ENCODE measurements at regions not wholly inside any gene's neighbourhood (a gene's known extent, or its start where the extent isn't known, plus 50 kb on each side); places are given as distances from the start of the nearest gene placed in this dataset.
"Not testable (repeated sequence)": the region's sequence is repeated elsewhere in the genome, so short reads cannot be mapped to it uniquely, and the experiment has no call there.

GRCh38 chr21:5013455-5014304 lies 5507.7 kb upstream of the TPTE start:
- CTCF ChIA-PET; H3K27ac Mint-ChIP-seq; intact Hi-C loops (cut with micrococcal nuclease); H3K36me3 Mint-ChIP-seq; POLR2A ChIA-PET; H3K27me3 Mint-ChIP-seq; H3K4me3 Mint-ChIP-seq; H3K4me1 Mint-ChIP-seq (ENCODE audit: low read depth); H3K9me3 Mint-ChIP-seq; DNase-seq: not testable (repeated sequence)

- POLR2A ChIA-PET; H3K4me3 Mint-ChIP-seq; H3K36me3 Mint-ChIP-seq; DNase-seq; H3K9me3 Mint-ChIP-seq; H3K27me3 Mint-ChIP-seq; H3K4me1 Mint-ChIP-seq (ENCODE audit: low read depth); H3K27ac Mint-ChIP-seq; CTCF ChIA-PET; intact Hi-C loops (cut with micrococcal nuclease): not testable (repeated sequence)
These were observed 5506.2 kb upstream of the TPTE start for GRCh38 chr21:5015187-5015586.

- POLR2A ChIA-PET; H3K27me3 Mint-ChIP-seq; H3K4me3 Mint-ChIP-seq; DNase-seq; H3K4me1 Mint-ChIP-seq (ENCODE audit: low read depth); CTCF ChIA-PET; H3K9me3 Mint-ChIP-seq; H3K36me3 Mint-ChIP-seq; H3K27ac Mint-ChIP-seq; intact Hi-C loops (cut with micrococcal nuclease): not testable (repeated sequence)
These were observed 5502.3 kb upstream of the TPTE start for GRCh38 chr21:5019120-5019519.

- H3K9me3 Mint-ChIP-seq; DNase-seq; H3K4me3 Mint-ChIP-seq; H3K36me3 Mint-ChIP-seq; POLR2A ChIA-PET; intact Hi-C loops (cut with micrococcal nuclease); H3K4me1 Mint-ChIP-seq (ENCODE audit: low read depth); H3K27me3 Mint-ChIP-seq; CTCF ChIA-PET; H3K27ac Mint-ChIP-seq: not testable (repeated sequence)
These were observed 5499.6 kb upstream of the TPTE start for GRCh38 chr21:5021815-5022214.

- CTCF ChIA-PET; intact Hi-C loops (cut with micrococcal nuclease); DNase-seq; H3K4me3 Mint-ChIP-seq; H3K27ac Mint-ChIP-seq; H3K9me3 Mint-ChIP-seq; POLR2A ChIA-PET; H3K27me3 Mint-ChIP-seq; H3K36me3 Mint-ChIP-seq; H3K4me1 Mint-ChIP-seq (ENCODE audit: low read depth): not testable (repeated sequence)
These were observed 5499.1 kb upstream of the TPTE start for GRCh38 chr21:5022254-5022653.

GRCh38 chr21:5022748-5023147 lies 5498.6 kb upstream of the TPTE start:
- DNase-seq; H3K4me1 Mint-ChIP-seq (ENCODE audit: low read depth); H3K27ac Mint-ChIP-seq; POLR2A ChIA-PET; H3K9me3 Mint-ChIP-seq; intact Hi-C loops (cut with micrococcal nuclease); H3K4me3 Mint-ChIP-seq; CTCF ChIA-PET; H3K27me3 Mint-ChIP-seq; H3K36me3 Mint-ChIP-seq: not testable (repeated sequence)

GRCh38 chr21:5035147-5035546 lies 5486.2 kb upstream of the TPTE start:
- intact Hi-C loops (cut with micrococcal nuclease), result not testable (repeated sequence)

GRCh38 chr21:5035587-5035986 lies 5485.8 kb upstream of the TPTE start:
- H3K4me1 Mint-ChIP-seq (ENCODE audit: low read depth); H3K9me3 Mint-ChIP-seq; intact Hi-C loops (cut with micrococcal nuclease); DNase-seq; H3K4me3 Mint-ChIP-seq; H3K27ac Mint-ChIP-seq; POLR2A ChIA-PET; H3K27me3 Mint-ChIP-seq; H3K36me3 Mint-ChIP-seq; CTCF ChIA-PET: not testable (repeated sequence)

More at GRCh38 chr21:5035147-5035546, 5486.2 kb upstream of the TPTE start:
- H3K36me3 Mint-ChIP-seq; H3K27me3 Mint-ChIP-seq; H3K4me3 Mint-ChIP-seq; H3K27ac Mint-ChIP-seq; CTCF ChIA-PET; DNase-seq; POLR2A ChIA-PET; H3K4me1 Mint-ChIP-seq (ENCODE audit: low read depth); H3K9me3 Mint-ChIP-seq: not testable (repeated sequence)

- H3K36me3 Mint-ChIP-seq; POLR2A ChIA-PET; H3K4me1 Mint-ChIP-seq (ENCODE audit: low read depth); DNase-seq; intact Hi-C loops (cut with micrococcal nuclease); CTCF ChIA-PET; H3K27me3 Mint-ChIP-seq; H3K4me3 Mint-ChIP-seq; H3K9me3 Mint-ChIP-seq; H3K27ac Mint-ChIP-seq: not testable (repeated sequence)
These were observed 5483.6 kb upstream of the TPTE start for GRCh38 chr21:5037606-5038331.

GRCh38 chr21:5039926-5040325 lies 5481.5 kb upstream of the TPTE start:
- intact Hi-C loops (cut with micrococcal nuclease); POLR2A ChIA-PET; H3K27me3 Mint-ChIP-seq; H3K4me1 Mint-ChIP-seq (ENCODE audit: low read depth); CTCF ChIA-PET; H3K9me3 Mint-ChIP-seq; H3K36me3 Mint-ChIP-seq; H3K27ac Mint-ChIP-seq; H3K4me3 Mint-ChIP-seq; DNase-seq: not testable (repeated sequence)

GRCh38 chr21:5042583-5042982 lies 5478.8 kb upstream of the TPTE start:
- CTCF ChIA-PET; intact Hi-C loops (cut with micrococcal nuclease); H3K9me3 Mint-ChIP-seq; H3K27ac Mint-ChIP-seq; DNase-seq; H3K36me3 Mint-ChIP-seq; H3K4me1 Mint-ChIP-seq (ENCODE audit: low read depth); POLR2A ChIA-PET; H3K27me3 Mint-ChIP-seq; H3K4me3 Mint-ChIP-seq: not testable (repeated sequence)

GRCh38 chr21:5044812-5045211 lies 5476.6 kb upstream of the TPTE start:
- POLR2A ChIA-PET; H3K36me3 Mint-ChIP-seq; H3K27ac Mint-ChIP-seq; intact Hi-C loops (cut with micrococcal nuclease); H3K27me3 Mint-ChIP-seq; DNase-seq; H3K4me1 Mint-ChIP-seq (ENCODE audit: low read depth); H3K9me3 Mint-ChIP-seq; H3K4me3 Mint-ChIP-seq; CTCF ChIA-PET: not testable (repeated sequence)

All from activated CD4-positive, alpha-beta memory T cell treated with anti-CD3 and anti-CD28 coated beads for 36 hours (primary cell).